ENCODE measurements at regions not wholly inside any gene's neighbourhood (a gene's known extent, or its start where the extent isn't known, plus 50 kb on each side); places are given as distances from the start of the nearest gene placed in this dataset.

- TF ChIP-seq, protein P1, sequence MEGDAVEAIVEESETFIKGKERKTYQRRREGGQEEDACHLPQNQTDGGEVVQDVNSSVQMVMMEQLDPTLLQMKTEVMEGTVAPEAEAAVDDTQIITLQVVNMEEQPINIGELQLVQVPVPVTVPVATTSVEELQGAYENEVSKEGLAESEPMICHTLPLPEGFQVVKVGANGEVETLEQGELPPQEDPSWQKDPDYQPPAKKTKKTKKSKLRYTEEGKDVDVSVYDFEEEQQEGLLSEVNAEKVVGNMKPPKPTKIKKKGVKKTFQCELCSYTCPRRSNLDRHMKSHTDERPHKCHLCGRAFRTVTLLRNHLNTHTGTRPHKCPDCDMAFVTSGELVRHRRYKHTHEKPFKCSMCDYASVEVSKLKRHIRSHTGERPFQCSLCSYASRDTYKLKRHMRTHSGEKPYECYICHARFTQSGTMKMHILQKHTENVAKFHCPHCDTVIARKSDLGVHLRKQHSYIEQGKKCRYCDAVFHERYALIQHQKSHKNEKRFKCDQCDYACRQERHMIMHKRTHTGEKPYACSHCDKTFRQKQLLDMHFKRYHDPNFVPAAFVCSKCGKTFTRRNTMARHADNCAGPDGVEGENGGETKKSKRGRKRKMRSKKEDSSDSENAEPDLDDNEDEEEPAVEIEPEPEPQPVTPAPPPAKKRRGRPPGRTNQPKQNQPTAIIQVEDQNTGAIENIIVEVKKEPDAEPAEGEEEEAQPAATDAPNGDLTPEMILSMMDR (IDR thresholded peaks at IDR 0.05): no peak
- TF ChIP-seq POLR2A (IDR thresholded peaks at IDR 0.05): no peak
Measured at GRCh38 chr13:21871382-21871781, 200.5 kb downstream of the FGF9 start.

Data from testis (tissue), 2 donors.